ENCODE measurements at regions not wholly inside any gene's neighbourhood (a gene's known extent, or its start where the extent isn't known, plus 50 kb on each side); places are given as distances from the start of the nearest gene placed in this dataset.

GRCh38 chr2:2767837-2768236, 436.8 kb upstream of the MYT1L start:
- TF ChIP-seq POLR2A (IDR thresholded peaks at IDR 0.05) (no peak), CTCF (IDR thresholded peaks at IDR 0.05) (no peak)

Data from lower leg skin (tissue), 3 donors.